GM20000 (cell line): ENCODE measurements at regions not wholly inside any gene's neighbourhood (a gene's known extent, or its start where the extent isn't known, plus 50 kb on each side); places are given as distances from the start of the nearest gene placed in this dataset.

Experiments used
- DNase-seq: peaks from one replicate; pipeline ENCODE4 v3.0.0; 2012; ENCODE audit warnings: low spot score
- TF ChIP-seq, protein P1 (sequence below): IDR thresholded peaks from 2 replicates; pipeline ENCODE4 v1.5.1; 2012; ENCODE audit warnings: mild to moderate bottlenecking, control low read depth; ENCODE audit errors: extremely low read depth, missing control alignments

DNA sequence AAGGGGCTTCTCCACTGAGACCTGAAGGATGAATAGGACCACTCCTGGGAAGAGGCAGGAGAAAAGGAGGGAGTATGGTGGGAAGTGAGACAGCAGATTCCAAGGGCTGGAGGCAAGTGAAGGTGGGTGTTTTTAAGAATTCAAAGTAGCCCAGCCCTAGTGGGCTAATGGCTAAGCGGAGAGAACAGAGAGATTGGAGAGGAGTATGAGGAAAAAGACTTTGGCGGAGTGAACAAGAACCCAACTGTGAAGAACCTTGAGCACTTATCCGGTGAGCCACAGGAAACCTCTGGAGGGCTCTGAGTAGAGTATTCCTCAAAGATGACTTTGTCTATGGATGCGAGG is 142.6 kb downstream of the COPS8 start:
- TF ChIP-seq, protein P1, sequence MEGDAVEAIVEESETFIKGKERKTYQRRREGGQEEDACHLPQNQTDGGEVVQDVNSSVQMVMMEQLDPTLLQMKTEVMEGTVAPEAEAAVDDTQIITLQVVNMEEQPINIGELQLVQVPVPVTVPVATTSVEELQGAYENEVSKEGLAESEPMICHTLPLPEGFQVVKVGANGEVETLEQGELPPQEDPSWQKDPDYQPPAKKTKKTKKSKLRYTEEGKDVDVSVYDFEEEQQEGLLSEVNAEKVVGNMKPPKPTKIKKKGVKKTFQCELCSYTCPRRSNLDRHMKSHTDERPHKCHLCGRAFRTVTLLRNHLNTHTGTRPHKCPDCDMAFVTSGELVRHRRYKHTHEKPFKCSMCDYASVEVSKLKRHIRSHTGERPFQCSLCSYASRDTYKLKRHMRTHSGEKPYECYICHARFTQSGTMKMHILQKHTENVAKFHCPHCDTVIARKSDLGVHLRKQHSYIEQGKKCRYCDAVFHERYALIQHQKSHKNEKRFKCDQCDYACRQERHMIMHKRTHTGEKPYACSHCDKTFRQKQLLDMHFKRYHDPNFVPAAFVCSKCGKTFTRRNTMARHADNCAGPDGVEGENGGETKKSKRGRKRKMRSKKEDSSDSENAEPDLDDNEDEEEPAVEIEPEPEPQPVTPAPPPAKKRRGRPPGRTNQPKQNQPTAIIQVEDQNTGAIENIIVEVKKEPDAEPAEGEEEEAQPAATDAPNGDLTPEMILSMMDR, result no peak
- DNase-seq, result no peak

DNA sequence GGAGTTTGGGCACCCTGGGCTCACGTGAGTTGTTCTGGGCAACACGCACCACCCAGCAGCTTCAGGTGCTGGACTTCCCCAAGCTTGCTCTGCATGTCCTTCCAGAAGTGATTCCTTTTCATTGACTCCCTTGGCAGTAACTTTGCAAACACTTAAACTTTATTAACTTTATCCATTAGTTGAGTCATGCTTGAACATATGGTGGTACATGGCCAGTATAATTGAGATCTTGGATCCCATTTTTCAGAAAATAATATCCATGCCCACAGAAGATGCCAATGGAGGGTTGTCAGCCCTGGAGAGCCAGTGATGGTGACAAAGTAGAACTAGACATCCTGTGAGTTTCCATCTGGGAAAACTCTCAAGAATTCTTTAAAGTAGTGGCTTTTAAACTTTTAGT is 144.2 kb downstream of the COPS8 start:
- DNase-seq, result no peak
- TF ChIP-seq, protein P1, result no peak

DNA sequence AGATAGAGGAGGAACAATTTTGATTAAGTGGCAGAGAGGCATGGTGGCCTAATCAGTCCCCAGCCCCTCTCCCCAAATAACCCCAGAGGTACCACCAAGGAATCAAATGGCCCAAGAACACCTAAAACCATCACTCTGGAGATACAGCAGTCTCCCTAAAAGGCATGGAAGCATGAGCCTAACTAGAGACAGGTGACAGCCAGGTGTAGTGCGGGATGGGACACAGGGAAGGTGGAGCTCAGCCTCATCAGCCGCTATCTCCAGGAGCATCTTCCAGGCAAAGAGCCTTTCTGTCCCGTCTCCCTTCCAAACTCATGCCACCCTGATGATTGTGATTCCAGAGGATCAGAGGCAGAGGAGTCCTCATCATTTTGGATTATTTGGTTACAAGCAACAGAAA is 144.7 kb downstream of the COPS8 start:
- DNase-seq, result no peak
- TF ChIP-seq, protein P1, result no peak

DNA sequence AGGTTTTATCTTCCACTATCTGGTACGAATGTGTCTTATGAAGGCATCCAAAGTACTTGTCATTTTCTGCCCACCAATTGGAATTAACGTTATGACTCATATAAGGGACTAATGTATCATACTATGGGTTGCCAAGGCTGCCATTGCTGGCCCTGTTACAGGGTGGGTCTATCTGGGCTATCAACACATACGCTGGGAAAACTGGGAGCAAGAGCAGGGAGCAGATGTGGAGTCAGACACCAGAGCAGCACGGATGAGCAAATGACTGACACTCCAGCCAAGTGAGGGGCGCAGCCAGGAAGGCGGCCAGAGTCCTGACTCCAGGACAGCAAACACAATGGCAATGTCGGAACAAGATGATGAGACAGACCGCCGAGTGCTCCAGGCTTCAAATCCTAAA is 145.9 kb downstream of the COPS8 start:
- no peak for DNase-seq
- TF ChIP-seq, protein P1, result no peak

DNA sequence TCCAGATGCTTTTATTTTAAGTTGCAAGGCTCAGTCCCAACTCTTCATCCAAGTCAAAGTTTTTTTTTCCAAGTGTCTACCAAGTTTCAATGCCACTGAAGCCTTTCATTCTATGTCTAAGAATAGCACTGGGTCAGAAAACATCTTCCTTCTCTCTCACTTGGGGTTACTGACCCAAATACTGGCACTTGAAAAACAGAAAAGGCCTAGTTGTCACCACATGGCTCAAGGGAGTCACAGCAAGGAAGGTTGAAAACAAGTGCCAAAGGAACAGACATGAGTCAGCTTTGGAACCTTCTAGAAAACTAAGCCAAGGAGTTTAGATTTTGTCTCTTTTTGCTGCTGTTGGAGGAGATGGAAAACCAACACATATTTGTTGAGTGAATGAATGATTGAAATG is 146.5 kb downstream of the COPS8 start:
- no peak for DNase-seq
- TF ChIP-seq, protein P1, result no peak

DNA sequence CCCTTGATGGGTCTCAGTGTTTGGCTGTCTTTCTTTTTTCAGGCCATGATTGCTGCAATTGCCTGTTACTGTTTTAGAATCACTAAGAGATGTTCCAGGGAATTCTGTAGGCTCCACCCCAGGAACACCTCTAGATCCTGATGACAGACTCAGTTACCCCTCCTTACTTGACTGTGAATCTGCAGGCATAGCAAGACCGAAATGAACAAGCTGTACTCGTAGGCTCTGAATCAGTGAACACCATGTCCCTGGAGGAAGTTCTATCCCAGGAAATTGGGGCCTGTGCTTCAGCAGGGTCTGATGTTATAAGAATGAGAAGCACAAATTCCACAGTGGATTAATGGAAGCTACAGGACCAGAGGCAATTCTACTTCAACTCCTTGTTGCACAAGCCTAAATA is 148.6 kb downstream of the COPS8 start:
- TF ChIP-seq, protein P1, result no peak
- DNase-seq, result no peak

DNA sequence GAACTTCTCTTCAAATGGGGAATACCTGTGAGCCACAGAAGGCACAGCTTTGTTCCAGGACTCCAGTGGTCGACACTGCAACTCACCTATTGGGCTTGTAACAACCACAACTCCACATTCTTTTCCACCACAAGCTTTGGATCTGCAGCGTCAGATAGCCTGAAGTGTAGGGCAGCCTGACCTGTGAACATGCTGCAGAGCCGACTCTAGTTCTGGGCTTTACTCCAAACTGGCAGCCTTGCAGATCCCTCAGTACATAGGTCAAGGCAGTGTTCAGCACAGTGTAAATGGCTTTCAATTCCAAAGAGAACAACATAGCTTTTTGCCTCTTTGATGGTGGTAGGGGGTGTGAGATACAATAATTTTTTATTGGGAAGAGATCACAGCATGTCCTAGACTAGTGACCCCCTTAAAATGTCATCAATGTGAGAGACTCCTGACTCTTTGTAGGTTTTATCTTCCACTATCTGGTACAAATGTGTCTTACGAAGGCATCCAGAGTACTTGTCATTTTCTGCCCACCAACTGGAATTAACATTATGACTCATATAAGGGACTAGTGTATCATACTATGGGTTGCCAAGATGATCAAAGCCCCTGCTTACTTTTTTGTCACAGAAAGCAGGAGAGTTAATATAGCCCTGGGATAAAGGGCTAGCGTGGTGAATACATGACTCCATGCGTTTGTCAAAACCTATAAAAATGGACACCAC is 149.8 kb downstream of the COPS8 start:
- TF ChIP-seq, protein P1, result no peak
- DNase-seq, result no peak
